ENCODE measurements at regions not wholly inside any gene's neighbourhood (a gene's known extent, or its start where the extent isn't known, plus 50 kb on each side); places are given as distances from the start of the nearest gene placed in this dataset.

DNA sequence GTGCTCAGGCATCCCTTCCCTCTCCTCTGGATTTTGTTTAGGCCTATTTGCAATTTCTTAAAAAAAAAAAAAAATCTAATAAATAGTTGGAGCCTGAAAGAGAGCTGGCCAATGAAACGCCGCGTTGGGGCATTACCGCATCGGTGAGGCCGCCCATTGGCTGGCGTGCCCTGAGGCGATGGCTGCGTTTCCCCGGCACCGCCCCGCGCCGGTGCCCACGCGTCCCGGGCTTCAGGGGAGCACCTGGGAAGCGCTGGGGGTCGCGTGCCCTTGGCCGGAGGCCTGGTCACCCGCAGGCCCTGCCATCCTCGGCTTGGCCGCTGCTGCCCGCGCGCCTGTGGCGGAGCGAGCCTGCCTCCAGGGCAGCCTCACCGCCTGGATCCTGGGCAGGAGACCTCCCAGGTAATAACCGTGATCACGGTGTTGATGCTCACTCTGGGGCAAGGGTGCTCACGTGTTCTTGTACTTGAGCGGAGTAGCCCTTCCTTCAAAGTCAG lies 155.4 kb downstream of the NRN1 start:
- peak overlapping the region; percentile 51 for H3K9ac ChIP-seq (ENCODE audit: extremely low read depth, low read length, poor library complexity, severe bottlenecking)
- TF ChIP-seq, protein P1, sequence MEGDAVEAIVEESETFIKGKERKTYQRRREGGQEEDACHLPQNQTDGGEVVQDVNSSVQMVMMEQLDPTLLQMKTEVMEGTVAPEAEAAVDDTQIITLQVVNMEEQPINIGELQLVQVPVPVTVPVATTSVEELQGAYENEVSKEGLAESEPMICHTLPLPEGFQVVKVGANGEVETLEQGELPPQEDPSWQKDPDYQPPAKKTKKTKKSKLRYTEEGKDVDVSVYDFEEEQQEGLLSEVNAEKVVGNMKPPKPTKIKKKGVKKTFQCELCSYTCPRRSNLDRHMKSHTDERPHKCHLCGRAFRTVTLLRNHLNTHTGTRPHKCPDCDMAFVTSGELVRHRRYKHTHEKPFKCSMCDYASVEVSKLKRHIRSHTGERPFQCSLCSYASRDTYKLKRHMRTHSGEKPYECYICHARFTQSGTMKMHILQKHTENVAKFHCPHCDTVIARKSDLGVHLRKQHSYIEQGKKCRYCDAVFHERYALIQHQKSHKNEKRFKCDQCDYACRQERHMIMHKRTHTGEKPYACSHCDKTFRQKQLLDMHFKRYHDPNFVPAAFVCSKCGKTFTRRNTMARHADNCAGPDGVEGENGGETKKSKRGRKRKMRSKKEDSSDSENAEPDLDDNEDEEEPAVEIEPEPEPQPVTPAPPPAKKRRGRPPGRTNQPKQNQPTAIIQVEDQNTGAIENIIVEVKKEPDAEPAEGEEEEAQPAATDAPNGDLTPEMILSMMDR (conservative IDR thresholded peaks at IDR 0.05) = no peak
- no peaks in the 10 kb centered on the region for H3K9me3 Mint-ChIP-seq
- H3K4me1 ChIP-seq (ENCODE audit: control insufficient read depth, insufficient read depth, low read length) = no peaks in the 10 kb centered on the region
- peak overlapping the region; percentile 78 for H3K4me3 ChIP-seq (ENCODE audit: low read length)
- peaks cover 4% of the 10 kb centered on the region for H3K4me1 Mint-ChIP-seq
- peak; percentile 93 for DNase-seq
- 5 to 9% methylated on average over 27 to 34 of the region's 34 CpGs for WGBS, 2 experiments (ENCODE audit: insufficient coverage in 1 of 2, insufficient read length in 1 of 2)
- H3K36me3 Mint-ChIP-seq (ENCODE audit: low read depth) = no peaks in the 10 kb centered on the region
- H3K4me3 Mint-ChIP-seq = peak overlapping the region; percentile 60
- no peaks in the 10 kb centered on the region for H3K9me3 ChIP-seq (ENCODE audit: control insufficient read depth, low read length)
- peaks cover 94% of the 10 kb centered on the region for H3K27me3 Mint-ChIP-seq (ENCODE audit: insufficient read depth)
- H3K27ac Mint-ChIP-seq = peak overlapping the region; percentile 37
- H3K36me3 ChIP-seq (ENCODE audit: control insufficient read depth, insufficient read depth, low read length) = no peaks in the 10 kb centered on the region
- H3K27me3 ChIP-seq (ENCODE audit: control insufficient read depth, insufficient read depth, low read length, poor library complexity, severe bottlenecking) = peaks cover 70% of the 10 kb centered on the region
- no peak overlapping the region for H3K27ac ChIP-seq (ENCODE audit: low read depth, low read length)

DNA sequence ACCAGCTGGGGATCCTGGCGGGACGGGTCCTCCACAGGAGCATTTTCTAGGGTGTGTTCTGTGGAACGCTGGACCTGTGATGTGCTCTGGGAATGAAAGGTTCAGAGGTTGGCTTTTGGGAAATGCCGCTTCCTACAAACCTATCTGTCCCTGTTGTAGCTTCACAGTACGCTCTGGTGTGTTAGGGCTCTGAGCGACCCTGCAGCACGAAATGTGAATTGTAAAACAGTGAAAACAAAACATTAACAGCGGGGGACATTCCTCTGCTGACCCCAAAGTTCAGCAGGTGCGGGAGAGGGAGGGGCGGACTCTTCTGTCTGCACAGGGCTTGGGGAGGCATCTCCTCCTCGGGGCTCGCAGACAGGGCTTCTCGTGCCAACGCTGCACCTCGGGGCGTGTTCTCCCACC lies 155.9 kb downstream of the NRN1 start:
- no peaks in the 10 kb centered on the region for H3K4me1 ChIP-seq (ENCODE audit: control insufficient read depth, insufficient read depth, low read length)
- peak overlapping the region; percentile 78 for H3K4me3 ChIP-seq (ENCODE audit: low read length)
- Mint-ChIP-seq H3K9me3 (no peaks in the 10 kb centered on the region), H3K36me3 (ENCODE audit: low read depth) (no peaks in the 10 kb centered on the region), H3K27me3 (ENCODE audit: insufficient read depth) (peaks cover 94% of the 10 kb centered on the region), H3K4me1 (peaks cover 4% of the 10 kb centered on the region), H3K27ac (peak overlapping the region; percentile 73), H3K4me3 (peak overlapping the region; percentile 60)
- 4 to 6% methylated on average over 15 to 16 of the region's 16 CpGs for WGBS, 2 experiments (ENCODE audit: insufficient coverage in 1 of 2, insufficient read length in 1 of 2)
- no peaks in the 10 kb centered on the region for H3K36me3 ChIP-seq (ENCODE audit: control insufficient read depth, insufficient read depth, low read length)
- no peak overlapping the region for H3K27ac ChIP-seq (ENCODE audit: low read depth, low read length)
- peaks cover 67% of the 10 kb centered on the region for H3K27me3 ChIP-seq (ENCODE audit: control insufficient read depth, insufficient read depth, low read length, poor library complexity, severe bottlenecking)
- H3K9me3 ChIP-seq (ENCODE audit: control insufficient read depth, low read length) = no peaks in the 10 kb centered on the region
- DNase-seq = peak; percentile 91
- TF ChIP-seq, protein P1 (conservative IDR thresholded peaks at IDR 0.05) = no peak
- H3K9ac ChIP-seq (ENCODE audit: extremely low read depth, low read length, poor library complexity, severe bottlenecking) = peak overlapping the region; percentile 51

DNA sequence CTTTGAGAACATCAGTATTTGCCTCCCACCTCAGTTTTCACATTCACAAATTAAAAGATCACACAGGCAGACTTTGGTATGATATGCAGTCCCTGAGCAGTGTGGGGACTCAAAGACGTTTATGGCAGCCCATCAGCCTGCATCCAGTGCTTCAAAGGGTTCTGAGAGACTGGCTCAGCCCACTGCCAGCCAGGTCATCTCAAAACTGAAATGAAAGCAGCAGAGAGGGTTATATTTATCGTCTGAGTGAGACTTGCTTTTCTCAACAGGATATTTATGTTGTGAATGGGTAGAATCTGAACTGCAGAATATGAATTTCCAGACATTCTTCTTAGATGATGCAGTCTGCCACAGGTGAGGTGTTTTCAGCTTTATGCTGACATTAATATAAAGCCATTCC lies 159.8 kb downstream of the NRN1 start:
- Histone ChIP-seq H3K9me3 (ENCODE audit: control insufficient read depth, low read length) (peaks cover 10% of the 10 kb centered on the region), H3K36me3 (ENCODE audit: control insufficient read depth, insufficient read depth, low read length) (no peaks in the 10 kb centered on the region), H3K4me1 (ENCODE audit: control insufficient read depth, insufficient read depth, low read length) (no peaks in the 10 kb centered on the region), H3K4me3 (ENCODE audit: low read length) (no peak overlapping the region), H3K27me3 (ENCODE audit: control insufficient read depth, insufficient read depth, low read length, poor library complexity, severe bottlenecking) (peaks cover 45% of the 10 kb centered on the region), H3K27ac (ENCODE audit: low read depth, low read length) (no peak overlapping the region), H3K9ac (ENCODE audit: extremely low read depth, low read length, poor library complexity, severe bottlenecking) (no peak overlapping the region)
- TF ChIP-seq, protein P1 (conservative IDR thresholded peaks at IDR 0.05) = no peak
- DNase-seq = no peak
- H3K36me3 Mint-ChIP-seq (ENCODE audit: low read depth) = no peaks in the 10 kb centered on the region
- no peak overlapping the region for H3K27ac Mint-ChIP-seq
- WGBS, 2 experiments (ENCODE audit: insufficient coverage in 1 of 2, insufficient read length in 1 of 2) = 73 to 74% methylated on average over 2 of the region's 2 CpGs
- peaks cover 8% of the 10 kb centered on the region for H3K9me3 Mint-ChIP-seq
- H3K4me1 Mint-ChIP-seq = peaks cover 4% of the 10 kb centered on the region
- H3K27me3 Mint-ChIP-seq (ENCODE audit: insufficient read depth) = peaks cover 88% of the 10 kb centered on the region
- no peak overlapping the region for H3K4me3 Mint-ChIP-seq

All from endodermal cell (in vitro differentiated cells).